ENCODE measurements at regions not wholly inside any gene's neighbourhood (a gene's known extent, or its start where the extent isn't known, plus 50 kb on each side); places are given as distances from the start of the nearest gene placed in this dataset.
"Not testable (repeated sequence)": the region's sequence is repeated elsewhere in the genome, so short reads cannot be mapped to it uniquely, and the experiment has no call there.

- DNase-seq: not testable (repeated sequence)
Measured at GRCh38 chr2:87637249-87637990, 110.5 kb upstream of the PLGLB2 start.

DNA sequence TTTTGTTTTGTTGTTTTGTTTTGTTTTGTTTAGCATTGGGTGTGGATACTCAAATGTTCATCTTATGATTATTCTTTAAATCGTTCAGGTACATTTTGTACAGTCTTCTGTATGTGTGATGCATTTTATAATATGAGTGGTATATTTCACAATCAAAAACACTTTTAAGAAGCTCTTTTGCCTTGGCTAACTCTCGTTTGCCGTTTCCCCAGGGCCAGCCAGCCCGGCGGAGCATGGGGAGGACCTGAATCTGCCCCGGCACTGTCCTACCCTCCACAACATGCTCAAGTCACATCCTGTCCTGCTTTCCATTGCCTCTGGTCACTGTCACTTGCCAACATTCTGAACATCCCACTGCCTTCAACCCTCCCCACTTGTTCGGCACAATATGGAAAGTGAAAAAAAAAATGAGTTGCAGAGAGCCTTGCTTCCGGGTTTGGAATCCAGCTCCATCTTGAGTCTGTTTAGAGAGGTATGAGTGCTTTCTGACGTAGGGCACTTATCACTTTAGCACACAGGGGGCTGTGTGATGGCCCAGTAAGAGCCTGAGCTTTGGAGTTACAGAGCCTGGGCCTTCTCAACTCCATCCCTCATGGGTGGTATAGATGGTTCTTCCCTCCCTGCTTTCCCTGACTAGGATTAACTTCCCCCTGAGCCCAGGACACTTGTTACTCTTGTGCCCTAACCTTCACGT lies 109.6 kb upstream of the PLGLB2 start:
- DNase-seq: not testable (repeated sequence)

DNA sequence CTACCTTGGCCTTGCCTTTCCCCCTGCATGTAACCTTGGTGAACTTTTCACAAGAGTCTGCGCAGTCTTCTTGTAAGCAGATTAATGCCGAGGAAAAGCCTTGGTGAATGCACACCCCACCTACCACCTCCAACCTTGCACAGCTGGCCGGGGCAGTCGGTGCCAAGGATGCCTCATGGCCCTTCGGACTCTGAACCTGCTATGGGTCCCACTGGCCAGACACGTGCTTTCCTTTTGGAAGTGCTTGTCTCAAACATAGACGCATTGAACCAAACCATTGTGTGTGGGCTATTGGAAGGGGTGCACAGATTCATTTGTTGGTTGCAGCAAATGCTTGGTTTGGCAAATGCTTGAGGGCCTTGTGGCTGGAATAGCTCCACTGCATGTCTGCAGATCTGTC lies 109.0 kb upstream of the PLGLB2 start:
- not testable (repeated sequence) for DNase-seq

GRCh38 chr2:87639801-87640440 lies 108.0 kb upstream of the PLGLB2 start:
- not testable (repeated sequence) for DNase-seq

DNA sequence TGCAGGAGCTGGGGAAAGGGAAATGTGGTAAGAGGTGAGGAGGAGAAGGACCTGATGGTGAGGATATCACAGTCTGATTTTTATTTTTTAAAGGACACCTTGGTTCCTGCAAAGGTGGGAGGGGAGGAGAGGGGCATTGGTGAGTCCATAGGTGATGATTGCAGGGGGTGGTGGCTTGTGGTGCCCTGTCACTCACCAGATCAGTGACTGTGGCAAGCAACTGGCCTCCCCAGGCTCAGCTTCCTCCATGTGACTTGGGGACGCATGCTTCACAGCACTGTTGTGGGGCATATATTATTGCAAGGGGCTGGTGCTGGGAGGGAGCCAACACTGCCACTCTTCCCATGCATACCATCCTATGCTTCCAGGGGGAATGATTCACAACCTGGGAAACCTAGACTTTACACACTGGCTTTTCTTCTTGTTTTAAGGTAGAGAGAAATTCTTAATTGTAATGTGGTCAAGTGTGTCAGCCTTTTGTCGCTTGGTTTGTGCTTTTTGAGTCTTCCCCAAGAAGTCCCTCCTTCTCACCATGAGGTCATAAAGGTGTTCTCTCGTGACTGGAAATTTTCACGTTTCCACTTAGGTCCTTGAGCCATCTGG lies 106.8 kb upstream of the PLGLB2 start:
- DNase-seq: not testable (repeated sequence)

- not testable (repeated sequence) for DNase-seq
Measured at GRCh38 chr2:87643165-87643564, 104.7 kb upstream of the PLGLB2 start.

DNA sequence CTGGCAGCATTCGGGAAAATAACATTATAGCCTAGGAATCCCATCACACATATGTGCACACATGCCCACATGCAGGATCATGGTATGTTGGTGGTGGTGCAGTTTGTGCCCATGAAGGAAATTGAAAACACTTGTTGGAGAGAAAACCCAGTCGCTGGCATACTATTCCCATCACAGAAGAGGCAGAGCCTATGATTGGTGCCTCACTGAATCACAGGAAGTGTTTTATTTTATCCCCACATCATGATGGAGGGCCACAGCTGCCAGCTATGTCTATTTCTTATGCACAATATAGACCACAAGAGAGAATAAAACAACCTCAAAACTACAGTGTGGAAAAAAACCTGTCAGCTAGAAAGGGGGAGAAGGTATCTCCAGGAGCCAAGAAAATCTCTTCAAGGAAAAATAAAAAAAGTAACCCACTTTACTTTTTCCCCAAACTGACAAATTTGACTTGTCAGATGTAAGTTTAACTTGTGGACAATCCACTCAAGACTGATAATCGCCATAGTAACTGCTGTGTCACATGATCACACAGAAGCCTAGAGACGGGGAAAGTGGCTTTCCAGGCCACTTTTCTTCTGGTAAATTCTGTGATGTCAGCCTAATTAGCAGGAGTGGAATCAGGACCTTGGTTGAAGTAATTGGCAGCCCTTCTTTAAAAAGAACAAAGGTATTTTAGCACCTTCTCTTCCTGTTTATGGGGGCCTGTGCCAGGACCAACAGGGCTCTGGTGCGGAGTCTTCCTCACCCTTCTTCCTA lies 100.0 kb upstream of the PLGLB2 start:
- DNase-seq: not testable (repeated sequence)

DNA sequence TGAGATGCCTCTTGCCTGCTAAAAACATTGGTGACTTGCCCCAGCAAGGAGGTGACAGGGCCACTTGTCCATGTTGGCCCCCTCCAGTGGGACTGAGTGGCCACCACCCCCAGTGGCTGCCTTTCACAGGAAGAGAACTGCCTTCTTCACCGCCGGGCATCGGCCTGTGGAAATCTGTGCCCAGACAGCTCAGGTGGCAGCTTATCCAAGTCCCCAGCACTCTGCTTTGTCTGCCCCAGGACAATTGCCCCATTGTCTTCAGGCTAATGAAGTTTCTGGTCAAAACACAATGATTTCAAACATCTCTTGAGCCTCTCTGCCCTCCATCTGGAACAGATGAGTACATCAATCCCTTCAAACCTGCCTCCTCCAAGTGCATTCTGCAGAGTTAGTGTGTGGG lies 99.1 kb upstream of the PLGLB2 start:
- DNase-seq: not testable (repeated sequence)

DNA sequence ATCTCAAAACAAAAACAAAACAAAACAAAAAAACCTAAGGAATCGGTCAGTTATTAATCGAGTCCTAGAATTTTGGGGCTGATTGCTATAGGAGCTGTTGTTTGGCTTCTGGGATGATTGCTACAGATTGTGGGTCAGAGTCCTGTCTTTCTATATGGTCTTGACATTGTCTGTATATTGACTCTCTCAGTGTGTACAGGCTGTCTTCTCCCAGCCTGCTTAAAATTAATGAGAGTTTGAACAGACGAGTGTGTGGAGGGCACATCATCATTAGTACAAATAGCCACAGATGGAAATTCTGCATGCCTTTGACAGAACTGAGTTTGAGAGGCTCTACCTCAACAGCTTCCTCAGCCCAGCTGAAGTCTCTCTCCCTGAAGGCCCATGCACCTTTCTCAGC lies 98.0 kb upstream of the PLGLB2 start:
- not testable (repeated sequence) for DNase-seq

DNA sequence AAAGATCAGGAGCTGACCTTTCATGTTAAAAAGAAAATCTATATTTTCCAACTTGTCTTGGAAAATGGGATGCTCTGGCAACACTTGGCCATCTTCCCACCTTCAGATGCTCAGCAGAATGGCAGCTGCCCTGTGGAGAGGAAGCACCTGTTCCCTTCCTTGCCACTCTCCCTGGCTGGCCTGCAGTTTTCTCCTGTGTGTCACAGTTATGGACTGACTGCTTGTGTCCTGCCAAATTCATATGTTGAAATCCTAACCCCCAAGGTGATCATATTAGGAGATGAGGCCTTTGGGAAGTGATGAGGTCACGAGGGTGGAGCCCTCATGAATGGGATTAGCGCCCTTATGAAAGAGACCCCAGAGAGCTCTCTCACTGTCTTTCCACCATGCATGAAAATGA lies 97.0 kb upstream of the PLGLB2 start:
- DNase-seq: not testable (repeated sequence)

DNA sequence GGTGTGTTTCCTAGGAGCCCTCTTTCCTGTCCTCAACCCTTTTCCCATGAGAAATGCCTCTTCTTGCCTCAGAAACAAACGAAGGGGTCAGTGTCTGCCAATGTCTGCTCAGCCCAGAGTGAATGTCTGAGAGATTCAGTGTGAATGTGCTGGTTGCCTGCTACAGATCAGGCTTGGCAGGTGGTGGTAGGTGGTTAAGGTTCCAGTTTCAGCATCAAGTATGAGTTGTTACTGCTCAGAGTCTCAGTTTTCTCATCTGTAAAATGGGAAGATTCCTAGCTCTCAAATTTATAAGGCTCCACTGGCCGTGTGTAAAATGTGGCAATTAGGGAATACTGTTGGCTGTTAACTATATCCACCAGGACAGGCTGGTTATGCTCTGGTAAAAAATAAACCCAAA lies 96.3 kb upstream of the PLGLB2 start:
- DNase-seq: not testable (repeated sequence)

GRCh38 chr2:87653373-87653772 lies 94.5 kb upstream of the PLGLB2 start:
- DNase-seq: not testable (repeated sequence)

DNA sequence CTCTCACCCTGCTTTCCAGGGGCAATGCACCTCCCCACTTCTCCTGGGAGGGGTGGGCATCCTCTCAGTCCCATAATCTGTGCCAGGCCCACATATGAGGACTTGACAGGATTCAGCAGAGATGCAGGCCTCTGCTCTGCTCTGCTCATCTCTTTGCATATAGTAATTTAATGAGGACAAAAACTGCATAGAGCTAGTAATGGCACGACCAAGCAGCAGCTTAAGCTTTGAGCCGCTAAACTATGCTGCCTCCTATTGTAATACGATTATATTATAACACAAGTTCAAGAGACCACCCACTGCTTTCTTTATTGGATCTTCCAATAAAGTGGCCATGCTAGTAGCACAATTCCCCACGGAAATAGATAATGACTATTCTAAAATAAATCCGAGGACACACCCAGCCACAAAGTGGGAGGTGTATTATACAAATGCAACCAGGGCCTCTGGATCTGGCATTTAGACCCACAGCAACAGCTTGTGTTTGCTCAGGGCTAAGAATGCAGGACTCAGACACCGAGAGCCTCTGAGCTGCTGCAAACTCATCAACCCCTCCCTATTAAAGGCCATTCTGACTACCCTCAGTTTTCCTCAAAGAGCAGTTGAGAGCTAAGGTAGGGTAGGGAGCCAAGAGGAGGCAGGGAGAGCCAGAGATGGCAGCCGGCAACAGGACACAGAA lies 93.6 kb upstream of the PLGLB2 start:
- DNase-seq: not testable (repeated sequence)

GRCh38 chr2:87657915-87658314 lies 90.0 kb upstream of the PLGLB2 start:
- not testable (repeated sequence) for DNase-seq

- not testable (repeated sequence) for DNase-seq
Measured at GRCh38 chr2:87658357-87658756, 89.5 kb upstream of the PLGLB2 start.

DNA sequence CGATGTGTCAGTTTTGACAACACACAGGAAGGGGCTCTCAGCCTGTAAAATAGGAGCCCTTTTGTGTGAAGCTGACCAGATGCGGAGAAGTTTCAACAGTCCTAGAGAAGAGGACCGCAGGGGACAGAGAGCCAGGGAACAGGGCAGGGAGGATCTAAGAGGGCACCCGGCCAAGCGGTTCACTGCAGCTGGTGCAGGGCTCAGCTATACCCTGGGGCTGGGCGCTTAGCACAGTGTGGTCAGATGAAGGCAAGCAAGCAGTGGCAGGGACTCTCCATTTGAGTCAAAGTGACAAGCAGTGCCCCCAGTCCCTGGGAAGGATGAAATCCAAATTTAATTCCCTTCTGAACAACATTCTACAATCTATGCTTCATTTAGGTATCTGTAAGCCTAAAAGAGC lies 88.9 kb upstream of the PLGLB2 start:
- not testable (repeated sequence) for DNase-seq

DNA sequence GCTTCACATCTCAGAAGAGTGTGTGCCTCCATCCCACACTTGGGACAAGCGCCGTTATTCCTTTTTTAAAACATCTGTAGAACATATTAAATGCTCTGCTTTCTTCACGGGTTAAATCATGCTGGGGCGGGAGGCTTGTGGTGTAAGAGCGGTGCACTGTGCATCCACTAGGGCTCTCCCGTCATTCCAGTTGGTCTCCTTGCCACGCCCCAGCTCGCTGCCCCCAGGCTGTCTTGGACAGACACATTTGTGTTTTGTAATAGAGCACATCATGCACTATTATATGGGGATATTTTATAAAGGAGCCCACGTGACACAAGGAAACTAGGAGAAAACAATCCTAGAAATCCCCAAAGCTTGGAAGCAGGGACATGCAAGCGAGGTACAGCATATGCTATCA lies 87.7 kb upstream of the PLGLB2 start:
- not testable (repeated sequence) for DNase-seq

GRCh38 chr2:87662316-87663290 lies 85.3 kb upstream of the PLGLB2 start:
- not testable (repeated sequence) for DNase-seq

GRCh38 chr2:87663347-87663746 lies 84.5 kb upstream of the PLGLB2 start:
- not testable (repeated sequence) for DNase-seq

DNA sequence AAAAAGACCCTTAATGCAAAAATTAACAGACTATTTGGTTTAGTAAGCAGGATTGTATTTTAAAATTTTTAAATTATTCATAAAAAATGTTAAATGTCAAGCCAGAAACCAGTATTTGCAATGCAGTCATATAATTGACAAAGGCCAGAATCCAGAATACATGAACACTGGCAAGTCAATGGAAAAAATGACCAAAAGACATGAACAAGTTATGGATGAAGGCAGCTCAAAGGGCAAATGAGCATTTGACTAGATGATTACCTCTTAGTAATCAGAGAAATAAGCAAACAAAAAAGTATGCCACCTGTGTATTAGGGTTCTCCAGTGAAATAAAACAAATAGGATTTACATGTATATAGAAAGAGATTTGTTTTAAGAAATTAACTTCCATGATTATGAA lies 80.9 kb upstream of the PLGLB2 start:
- not testable (repeated sequence) for DNase-seq
